NCI-H69 (cell line): ENCODE measurements at regions not wholly inside any gene's neighbourhood (a gene's known extent, or its start where the extent isn't known, plus 50 kb on each side); places are given as distances from the start of the nearest gene placed in this dataset.

Experiments
- DNase-seq: peaks from one replicate; lab custom pipeline; 2025; lab: John Stamatoyannopoulos, UW

- peak; percentile 19 for DNase-seq
Observed at GRCh38 chr7:115271332-115272235, 349.7 kb downstream of the MDFIC start.

- DNase-seq, result no peak
Observed at GRCh38 chr7:115269486-115269885, 347.6 kb downstream of the MDFIC start.

- peak; percentile 92 for DNase-seq
Observed at GRCh38 chr7:115267503-115267902, 345.6 kb downstream of the MDFIC start.

GRCh38 chr7:115260381-115260780, 338.5 kb downstream of the MDFIC start:
- no peak for DNase-seq

- DNase-seq, result peak; percentile 96
Observed at GRCh38 chr7:115252461-115252860, 330.6 kb downstream of the MDFIC start.

- peak; percentile 47 for DNase-seq
Observed at GRCh38 chr7:115249080-115249479, 327.2 kb downstream of the MDFIC start.

- no peak for DNase-seq
Observed at GRCh38 chr7:115241151-115241550, 319.3 kb downstream of the MDFIC start.

- DNase-seq, result no peak
Observed at GRCh38 chr7:115240242-115240641, 318.3 kb downstream of the MDFIC start.

GRCh38 chr7:115235075-115235474, 313.2 kb downstream of the MDFIC start:
- DNase-seq, result no peak

- DNase-seq, result peak; percentile 86
Observed at GRCh38 chr7:115233809-115234208, 311.9 kb downstream of the MDFIC start.

GRCh38 chr7:115232041-115232440, 310.1 kb downstream of the MDFIC start:
- no peak for DNase-seq

- DNase-seq, result peak; percentile 90
Observed at GRCh38 chr7:115230882-115231571, 309.1 kb downstream of the MDFIC start.

- DNase-seq, result peak; percentile 39
Observed at GRCh38 chr7:115229401-115230105, 307.7 kb downstream of the MDFIC start.

- no peak for DNase-seq
Observed at GRCh38 chr7:115227473-115228235, 305.8 kb downstream of the MDFIC start.

GRCh38 chr7:115226410-115226809, 304.5 kb downstream of the MDFIC start:
- DNase-seq, result peak; percentile 80

GRCh38 chr7:115224922-115225321, 303.0 kb downstream of the MDFIC start:
- DNase-seq, result peak; percentile 44

GRCh38 chr7:115223959-115224358, 302.1 kb downstream of the MDFIC start:
- peak; percentile 74 for DNase-seq

- no peak for DNase-seq
Observed at GRCh38 chr7:115221456-115221855, 299.6 kb downstream of the MDFIC start.

- no peak for DNase-seq
Observed at GRCh38 chr7:115218076-115218475, 296.2 kb downstream of the MDFIC start.

GRCh38 chr7:115217373-115217772, 295.5 kb downstream of the MDFIC start:
- DNase-seq, result peak; percentile 61

GRCh38 chr7:115216652-115217051, 294.8 kb downstream of the MDFIC start:
- no peak for DNase-seq

GRCh38 chr7:115211171-115211570, 289.3 kb downstream of the MDFIC start:
- no peak for DNase-seq
